Large intestine (tissue), 3 donors: ENCODE measurements at regions not wholly inside any gene's neighbourhood (a gene's known extent, or its start where the extent isn't known, plus 50 kb on each side); places are given as distances from the start of the nearest gene placed in this dataset.

Experiments used
- DNase-seq, 2 donors: peaks; one replicate each; pipeline versions ENCODE4 v3.0.0 to v3.0.0-alpha.2; 2013
- H3K27ac ChIP-seq: one replicate; pipeline ENCODE4 v1.5.1; 2013; ENCODE audit warnings: low read length
- H3K27me3 ChIP-seq: 2 replicates; pipeline ENCODE4 v1.6.1; 2013; ENCODE audit warnings: low read length; ENCODE audit not compliant: control insufficient read depth, insufficient read depth
- H3K36me3 ChIP-seq: 2 replicates; pipeline ENCODE4 v1.6.1; 2013; ENCODE audit warnings: low read length; ENCODE audit not compliant: control insufficient read depth, insufficient read depth
- H3K4me1 ChIP-seq: one replicate; pipeline ENCODE4 v1.6.1; 2013; ENCODE audit warnings: low read length; ENCODE audit not compliant: control insufficient read depth, insufficient read depth
- H3K4me3 ChIP-seq: one replicate; pipeline ENCODE4 v1.5.1; 2013; ENCODE audit warnings: low read length
- H3K9me3 ChIP-seq: one replicate; pipeline ENCODE4 v1.6.1; 2013; ENCODE audit warnings: mild to moderate bottlenecking, low read depth, low read length, moderate library complexity; ENCODE audit not compliant: control insufficient read depth
- WGBS: methylation state at CpG from one replicate; pipeline ENCODE4 v1.1.5; 2013; ENCODE audit warnings: low lambda C conversion rate; ENCODE audit not compliant: insufficient coverage; 5-methylcytosine and 5-hydroxymethylcytosine counted together

DNA sequence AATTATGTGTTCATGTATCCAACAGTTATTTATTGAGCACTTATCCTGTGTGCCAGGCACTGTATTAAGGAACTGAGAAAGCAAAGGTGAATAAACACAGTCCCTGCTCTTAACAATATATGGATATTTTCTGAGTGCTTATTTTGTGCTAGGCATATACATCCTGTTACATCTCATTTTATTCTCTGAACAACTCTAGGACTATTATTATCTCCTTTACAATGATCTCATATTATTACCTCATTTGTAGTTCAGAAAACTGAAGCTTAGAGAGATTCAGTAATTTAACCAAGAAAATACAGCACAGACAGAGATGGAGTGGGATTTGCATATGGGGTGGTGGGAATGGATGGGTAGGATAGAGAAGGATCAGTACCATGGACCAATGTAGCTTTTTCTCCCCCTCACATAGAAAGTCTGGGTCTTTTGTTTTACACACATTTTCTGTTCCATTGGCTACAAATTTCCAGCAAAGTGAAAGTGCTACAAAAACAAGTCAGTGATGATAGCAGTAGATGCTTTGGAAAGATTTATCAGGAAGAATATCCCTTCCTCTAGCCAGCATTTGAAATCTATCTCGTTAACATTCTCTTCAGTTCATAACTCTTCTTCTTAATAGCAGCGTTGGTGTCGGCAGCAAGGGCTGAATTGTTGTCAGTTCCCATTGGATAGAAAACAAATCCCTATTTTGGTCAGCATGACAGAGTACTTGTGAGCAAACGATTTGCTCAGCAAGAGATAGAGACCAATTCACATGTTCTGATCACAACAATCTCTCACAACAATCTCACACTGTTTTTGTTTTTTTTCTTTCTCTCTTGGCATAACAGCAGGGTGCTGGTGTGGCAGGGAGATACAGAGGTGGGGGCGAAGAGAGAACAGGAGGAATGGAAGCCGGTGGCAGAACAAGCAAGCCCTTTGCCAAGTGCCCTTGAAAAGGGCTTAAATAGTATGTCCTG lies 102.2 kb upstream of the KCTD1 start:
- Histone ChIP-seq H3K27ac (no peak overlapping the region), H3K9me3 (no peaks in the 10 kb centered on the region), H3K27me3 (peaks cover 32% of the 10 kb centered on the region), H3K36me3 (no peaks in the 10 kb centered on the region), H3K4me3 (no peak overlapping the region), H3K4me1 (peaks cover 2% of the 10 kb centered on the region)
- WGBS = 30% methylated on average over 3 of the region's 6 CpGs
- no peak for DNase-seq

DNA sequence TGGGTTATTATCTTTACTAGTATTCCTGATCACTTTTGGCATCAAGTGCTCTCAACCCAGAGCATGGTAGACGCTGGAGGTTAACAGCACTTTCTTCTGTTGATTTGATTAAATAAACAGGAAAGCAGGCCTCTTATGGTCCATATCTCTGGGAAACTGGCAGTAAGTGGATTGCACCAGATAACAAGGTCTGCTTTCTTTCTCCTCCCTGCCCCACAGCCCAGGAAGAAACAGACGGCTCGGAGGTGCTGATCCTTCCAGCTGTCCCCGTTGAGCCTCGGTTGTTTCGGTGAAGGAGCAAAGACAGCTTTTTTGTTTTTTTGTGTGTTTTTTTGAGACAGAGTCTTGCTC lies 100.8 kb upstream of the KCTD1 start:
- no CpG with 5 or more reads among the region's 6 CpGs for WGBS
- no peak for DNase-seq
- H3K36me3 ChIP-seq = no peaks in the 10 kb centered on the region
- no peak overlapping the region for H3K27ac ChIP-seq
- peaks cover 21% of the 10 kb centered on the region for H3K27me3 ChIP-seq
- no peaks in the 10 kb centered on the region for H3K4me1 ChIP-seq
- no peak overlapping the region for H3K4me3 ChIP-seq
- H3K9me3 ChIP-seq = no peaks in the 10 kb centered on the region

DNA sequence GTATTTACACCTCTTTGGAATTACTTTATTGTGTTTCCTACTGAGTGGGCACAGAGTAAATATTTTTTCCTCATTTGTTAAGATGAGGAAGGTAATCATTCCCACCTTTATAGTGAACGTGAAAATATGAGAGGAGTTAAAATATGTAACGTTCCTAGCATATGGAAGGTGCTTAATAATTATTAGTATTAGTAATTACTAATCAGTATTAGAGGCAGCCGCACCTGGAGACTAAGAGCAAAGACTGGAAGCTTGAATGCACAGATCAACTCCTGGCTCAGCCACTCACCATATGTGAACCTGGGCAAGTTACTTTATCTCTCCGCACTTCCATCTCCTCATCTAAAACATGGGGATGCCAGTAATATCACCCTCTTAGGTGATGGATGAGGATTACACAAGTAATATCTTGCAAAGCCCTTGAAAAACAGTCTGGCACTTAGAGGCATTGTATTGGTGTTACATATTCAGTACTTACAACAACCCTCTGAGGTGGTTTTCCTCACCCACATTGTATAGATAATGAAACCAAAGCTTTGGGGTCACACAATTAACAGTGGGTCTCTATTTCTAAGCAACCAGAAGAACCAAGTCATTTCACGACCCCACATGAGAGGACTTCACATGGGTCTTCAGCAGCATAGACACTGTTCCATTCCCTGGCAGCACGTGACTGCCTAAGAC lies 100.3 kb upstream of the KCTD1 start:
- H3K4me3 ChIP-seq = no peak overlapping the region
- no peak for DNase-seq
- WGBS = 83% methylated on average over 2 of the region's 6 CpGs
- peaks cover 21% of the 10 kb centered on the region for H3K27me3 ChIP-seq
- H3K9me3 ChIP-seq = no peaks in the 10 kb centered on the region
- H3K4me1 ChIP-seq = no peaks in the 10 kb centered on the region
- no peak overlapping the region for H3K27ac ChIP-seq
- H3K36me3 ChIP-seq = no peaks in the 10 kb centered on the region

DNA sequence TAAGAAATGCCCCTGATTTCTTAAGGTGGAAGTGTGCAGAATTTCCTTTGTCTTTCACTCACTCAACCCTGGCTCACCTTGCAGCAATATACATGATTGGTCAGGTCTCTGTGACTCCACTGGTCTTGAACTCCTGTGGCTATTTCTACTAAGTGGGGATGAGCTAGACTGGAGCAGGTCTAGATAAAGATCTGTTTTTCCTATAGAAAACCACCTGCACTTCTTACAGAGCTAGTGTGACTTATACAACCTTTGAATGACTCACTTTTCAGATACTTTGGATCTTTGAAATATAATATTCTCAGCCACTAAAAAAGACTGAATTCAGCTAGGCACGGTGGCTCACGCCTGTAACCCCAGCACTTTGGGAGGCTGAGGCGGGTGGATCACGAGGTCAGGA lies 98.5 kb upstream of the KCTD1 start:
- Histone ChIP-seq H3K4me3 (no peak overlapping the region), H3K36me3 (no peaks in the 10 kb centered on the region), H3K27me3 (peaks cover 11% of the 10 kb centered on the region), H3K27ac (no peak overlapping the region), H3K9me3 (no peaks in the 10 kb centered on the region), H3K4me1 (no peaks in the 10 kb centered on the region)
- no peak for DNase-seq
- WGBS = no CpG with 5 or more reads among the region's 4 CpGs

DNA sequence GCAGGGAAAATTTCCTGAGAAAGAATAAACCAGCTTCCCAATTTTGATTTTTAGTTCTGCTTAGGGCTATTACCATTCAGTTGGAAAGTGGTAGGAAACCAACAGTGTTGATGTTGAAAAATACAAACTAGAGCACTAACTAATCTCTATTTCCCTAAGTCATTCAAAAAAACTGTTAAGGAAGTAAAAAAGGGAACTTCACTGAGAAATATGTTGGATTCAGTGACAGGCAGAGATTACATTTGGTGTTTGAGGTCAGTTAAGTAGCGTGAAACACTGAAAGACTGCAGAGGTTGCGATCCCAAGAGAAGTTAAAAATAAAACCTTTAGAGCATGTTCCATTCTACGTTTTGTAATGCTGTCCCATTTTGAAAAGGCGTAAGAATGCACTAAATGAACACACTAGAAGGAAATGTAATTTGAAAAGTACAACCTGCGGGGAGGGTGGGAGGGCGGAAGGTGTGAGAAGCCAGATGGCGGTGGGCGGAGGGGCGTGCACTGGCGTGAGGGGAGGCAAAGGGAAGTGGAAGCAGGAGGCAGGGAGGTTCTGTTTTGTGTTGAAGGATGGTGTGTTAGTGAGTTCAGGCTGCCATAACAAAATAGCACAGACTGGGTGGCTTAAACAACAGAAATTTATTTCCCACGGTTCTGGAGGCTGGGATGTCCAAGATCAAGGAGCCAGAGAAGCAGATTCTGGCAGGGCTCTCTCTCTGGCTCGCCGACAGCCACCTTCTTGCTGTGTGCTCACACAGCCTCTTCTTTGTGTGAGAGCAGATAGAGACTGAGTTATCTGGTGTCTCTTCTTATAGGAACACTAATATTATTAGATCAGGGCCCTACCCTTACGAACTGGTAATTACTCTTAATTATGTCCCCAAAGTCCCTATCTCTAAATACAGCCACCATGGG lies 94.3 kb upstream of the KCTD1 start:
- Histone ChIP-seq H3K9me3 (no peaks in the 10 kb centered on the region), H3K27me3 (no peaks in the 10 kb centered on the region), H3K36me3 (no peaks in the 10 kb centered on the region), H3K4me1 (no peaks in the 10 kb centered on the region), H3K27ac (no peak overlapping the region), H3K4me3 (no peak overlapping the region)
- no peak for DNase-seq
- WGBS = 97% methylated on average over 6 of the region's 14 CpGs

DNA sequence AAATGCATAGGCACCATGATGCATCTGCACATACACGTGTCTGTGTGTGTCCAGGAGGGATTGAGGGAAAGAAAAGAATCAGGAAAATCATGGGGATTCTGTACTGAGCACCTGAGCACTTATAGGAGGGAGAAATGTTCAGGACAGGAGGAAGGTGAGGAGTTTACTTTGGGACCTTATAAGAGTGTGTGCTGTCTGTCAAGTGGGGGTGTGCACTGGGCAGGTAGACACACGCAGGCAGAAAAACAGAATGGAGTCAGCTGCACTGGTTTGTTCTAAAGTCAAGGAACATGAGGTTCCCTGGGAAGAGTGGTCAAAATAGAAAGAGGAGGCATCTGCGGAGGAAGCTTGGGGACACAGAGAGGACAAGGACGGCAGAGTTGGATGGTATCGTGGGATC lies 92.2 kb upstream of the KCTD1 start:
- no peak overlapping the region for H3K4me3 ChIP-seq
- no peaks in the 10 kb centered on the region for H3K4me1 ChIP-seq
- WGBS = no CpG with 5 or more reads among the region's 5 CpGs
- H3K36me3 ChIP-seq = no peaks in the 10 kb centered on the region
- no peak for DNase-seq
- no peak overlapping the region for H3K27ac ChIP-seq
- H3K27me3 ChIP-seq = no peaks in the 10 kb centered on the region
- H3K9me3 ChIP-seq = no peaks in the 10 kb centered on the region

DNA sequence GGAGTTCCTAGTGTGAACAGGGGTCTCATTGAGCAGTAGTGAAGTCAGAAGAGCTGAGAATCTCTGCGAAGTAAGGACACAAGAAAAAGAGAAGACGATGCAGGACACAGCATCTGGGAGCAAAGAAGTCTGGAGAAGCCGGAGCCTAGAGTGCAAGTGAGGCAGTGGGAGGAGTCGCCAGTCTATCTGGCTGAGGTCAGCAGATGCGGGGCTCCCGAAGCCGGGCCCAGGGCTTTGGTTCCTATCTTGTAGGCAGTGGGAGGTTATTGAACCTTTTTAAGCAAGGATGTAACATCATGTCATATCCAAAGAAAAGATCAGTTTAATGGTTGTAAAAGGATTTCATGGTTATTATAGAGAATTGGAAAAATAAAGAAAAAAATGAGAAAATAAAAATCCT lies 90.8 kb upstream of the KCTD1 start:
- DNase-seq = no peak
- Histone ChIP-seq H3K27me3 (no peaks in the 10 kb centered on the region), H3K4me3 (no peak overlapping the region), H3K9me3 (no peaks in the 10 kb centered on the region), H3K36me3 (no peaks in the 10 kb centered on the region), H3K4me1 (no peaks in the 10 kb centered on the region), H3K27ac (no peak overlapping the region)
- WGBS = 85% methylated on average over 5 of the region's 7 CpGs

DNA sequence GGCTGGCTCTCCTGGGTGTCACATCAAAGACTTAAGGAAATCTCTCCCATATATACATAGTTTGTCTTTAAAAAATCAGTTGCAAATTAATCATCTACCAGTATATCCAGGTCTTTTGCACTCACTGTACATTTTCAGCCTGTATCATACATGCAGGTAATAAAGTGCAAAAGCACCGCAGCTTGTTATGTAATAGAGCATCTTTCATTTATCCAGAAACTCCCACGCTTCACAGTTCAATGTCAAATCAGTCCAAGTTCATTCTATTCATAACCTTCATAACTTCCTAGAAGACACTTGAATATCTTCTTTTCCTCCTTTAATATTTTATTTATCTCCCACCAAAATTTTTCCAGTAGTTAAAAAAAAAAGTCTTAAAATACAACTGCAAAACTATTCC lies 89.6 kb upstream of the KCTD1 start:
- no peak for DNase-seq
- Histone ChIP-seq H3K27me3 (no peaks in the 10 kb centered on the region), H3K27ac (no peak overlapping the region), H3K4me1 (no peaks in the 10 kb centered on the region), H3K4me3 (no peak overlapping the region), H3K9me3 (no peaks in the 10 kb centered on the region), H3K36me3 (no peaks in the 10 kb centered on the region)
- WGBS = 100% methylated on average over 1 of the region's 2 CpGs

DNA sequence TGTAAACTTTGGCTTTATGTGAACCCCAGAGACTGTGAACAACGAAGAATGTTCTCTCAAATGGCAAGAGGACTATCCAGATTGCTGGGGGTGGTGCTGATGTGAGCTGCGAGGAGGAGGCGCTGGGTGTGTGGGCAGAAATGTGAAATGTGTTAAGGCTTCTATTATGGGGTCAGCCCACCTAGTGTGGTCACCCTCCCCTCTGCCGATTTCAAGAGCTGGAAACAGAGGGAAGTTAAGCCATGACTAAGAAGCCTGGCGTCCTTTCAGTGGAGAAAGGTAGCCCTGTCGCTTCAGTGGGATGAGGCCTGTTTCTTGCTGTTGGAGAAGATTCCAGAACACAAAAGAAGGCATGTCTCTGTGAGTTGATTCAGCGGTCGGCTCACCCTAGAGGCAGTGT lies 89.0 kb upstream of the KCTD1 start:
- Histone ChIP-seq H3K27me3 (no peaks in the 10 kb centered on the region), H3K9me3 (no peaks in the 10 kb centered on the region), H3K36me3 (no peaks in the 10 kb centered on the region), H3K27ac (no peak overlapping the region), H3K4me3 (no peak overlapping the region), H3K4me1 (no peaks in the 10 kb centered on the region)
- no peak for DNase-seq
- WGBS = no CpG with 5 or more reads among the region's 8 CpGs

DNA sequence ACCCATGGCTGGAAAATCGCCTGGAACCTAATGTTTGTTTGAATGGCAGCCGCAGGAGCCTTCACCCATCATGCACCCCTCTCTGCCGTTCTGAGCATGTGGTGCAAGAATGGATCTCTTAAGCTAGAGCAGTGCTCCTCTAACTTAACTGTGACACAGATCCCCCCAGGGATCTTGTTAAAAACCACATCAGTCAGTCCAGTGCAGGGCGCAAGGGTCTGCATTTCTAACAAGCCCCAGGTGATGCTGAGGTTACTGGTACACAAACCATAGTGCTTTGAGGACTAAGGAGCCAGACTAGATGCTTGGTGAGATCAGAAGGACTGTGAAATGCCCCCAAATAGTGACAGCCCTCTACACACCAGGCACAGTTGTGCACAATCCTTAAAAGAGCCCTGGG lies 87.1 kb upstream of the KCTD1 start:
- DNase-seq = no peak
- Histone ChIP-seq H3K27ac (no peak overlapping the region), H3K36me3 (no peaks in the 10 kb centered on the region), H3K4me3 (no peak overlapping the region), H3K4me1 (no peaks in the 10 kb centered on the region), H3K27me3 (no peaks in the 10 kb centered on the region), H3K9me3 (no peaks in the 10 kb centered on the region)
- WGBS = no CpG with 5 or more reads among the region's 4 CpGs
